H54 (cell line): ENCODE measurements at regions not wholly inside any gene's neighbourhood (a gene's known extent, or its start where the extent isn't known, plus 50 kb on each side); places are given as distances from the start of the nearest gene placed in this dataset.

ENCODE experiments used
- DNase-seq: peaks from one replicate; pipeline ENCODE4 v3.0.0; 2011; ENCODE audit warnings: low spot score, mixed read lengths; ENCODE audit not compliant: insufficient read length
- FAIRE-seq: peaks from 3 replicates; lab custom pipeline; 2011; peaks lifted over from hg19 to GRCh38; lab: Jason Lieb, UNC
- POLR2A ChIP-seq: IDR thresholded peaks from 2 replicates; pipeline ENCODE4 v1.6.1; 2011; ENCODE audit warnings: low read depth, mild to moderate bottlenecking, low read length

GRCh38 chr2:239463541-239464165 is 62.8 kb upstream of the HDAC4 start:
- no peak for TF ChIP-seq POLR2A
- FAIRE-seq, result no peak
- no peak for DNase-seq

- TF ChIP-seq POLR2A, result no peak
- DNase-seq, result no peak
- FAIRE-seq, result no peak
These were observed 62.1 kb upstream of the HDAC4 start for GRCh38 chr2:239462671-239463506.

- no peak for FAIRE-seq
These were observed 61.3 kb upstream of the HDAC4 start for GRCh38 chr2:239462191-239462515.

GRCh38 chr2:239461291-239462190 is 60.7 kb upstream of the HDAC4 start:
- TF ChIP-seq POLR2A, result no peak
- FAIRE-seq, result no peak
- DNase-seq, result no peak

More at GRCh38 chr2:239462191-239462515, 61.3 kb upstream of the HDAC4 start:
- no peak for TF ChIP-seq POLR2A
- no peak for DNase-seq

GRCh38 chr2:239460780-239461179 is 60.0 kb upstream of the HDAC4 start:
- TF ChIP-seq POLR2A, result no peak
- no peak for DNase-seq
- no peak for FAIRE-seq

GRCh38 chr2:239459606-239460005 is 58.8 kb upstream of the HDAC4 start:
- no peak for TF ChIP-seq POLR2A
- FAIRE-seq (no peak), DNase-seq (no peak)

GRCh38 chr2:239459056-239459455 is 58.2 kb upstream of the HDAC4 start:
- no peak for TF ChIP-seq POLR2A
- FAIRE-seq (no peak), DNase-seq (no peak)

GRCh38 chr2:239457586-239458445 is 57.0 kb upstream of the HDAC4 start:
- TF ChIP-seq POLR2A, result no peak

GRCh38 chr2:239456940-239457339 is 56.1 kb upstream of the HDAC4 start:
- FAIRE-seq (no peak), DNase-seq (no peak)
- no peak for TF ChIP-seq POLR2A

More at GRCh38 chr2:239457586-239458445, 57.0 kb upstream of the HDAC4 start:
- FAIRE-seq, result no peak
- DNase-seq, result no peak

- FAIRE-seq, result no peak
- no peak for TF ChIP-seq POLR2A
- DNase-seq, result no peak
These were observed 54.8 kb upstream of the HDAC4 start for GRCh38 chr2:239455436-239456203.

GRCh38 chr2:239454507-239454906 is 53.7 kb upstream of the HDAC4 start:
- TF ChIP-seq POLR2A, result no peak
- FAIRE-seq (no peak), DNase-seq (no peak)
